NK-92 treated with Interleukin-12 subunit alpha and Interleukin-12 subunit beta, amount 100 ng/mL, for 24 hours (cell line): ENCODE measurements at regions not wholly inside any gene's neighbourhood (a gene's known extent, or its start where the extent isn't known, plus 50 kb on each side); places are given as distances from the start of the nearest gene placed in this dataset.

Source experiments
- DNase-seq: peaks from one replicate; lab custom pipeline; 2025; lab: John Stamatoyannopoulos, UW

GRCh38 chr2:153196378-153197058 lies 282.0 kb downstream of the RPRM start:
- DNase-seq = no peak

- DNase-seq = no peak
These were observed 283.2 kb downstream of the RPRM start for GRCh38 chr2:153195342-153195741.

- DNase-seq = no peak
These were observed 289.3 kb downstream of the RPRM start for GRCh38 chr2:153189091-153189888.

GRCh38 chr2:153179808-153180207 lies 298.8 kb downstream of the RPRM start:
- DNase-seq = no peak

- no peak for DNase-seq
These were observed 309.0 kb downstream of the RPRM start for GRCh38 chr2:153169609-153170008.

- no peak for DNase-seq
These were observed 313.5 kb downstream of the RPRM start for GRCh38 chr2:153165021-153165420.

GRCh38 chr2:153163055-153163454 lies 315.5 kb downstream of the RPRM start:
- no peak for DNase-seq

- DNase-seq = no peak
These were observed 321.8 kb downstream of the RPRM start for GRCh38 chr2:153156743-153157142.

- no peak for DNase-seq
These were observed 326.5 kb downstream of the RPRM start for GRCh38 chr2:153152036-153152435.

GRCh38 chr2:153145470-153145978 lies 333.0 kb downstream of the RPRM start:
- no peak for DNase-seq

GRCh38 chr2:153143540-153143939 lies 335.0 kb downstream of the RPRM start:
- DNase-seq = no peak

GRCh38 chr2:153140498-153140897 lies 338.1 kb downstream of the RPRM start:
- DNase-seq = no peak

GRCh38 chr2:153138651-153139375 lies 339.7 kb downstream of the RPRM start:
- DNase-seq = no peak

- no peak for DNase-seq
These were observed 342.3 kb downstream of the RPRM start for GRCh38 chr2:153136216-153136615.

GRCh38 chr2:153134725-153135124 lies 343.8 kb downstream of the RPRM start:
- no peak for DNase-seq

GRCh38 chr2:153133716-153134115 lies 344.8 kb downstream of the RPRM start:
- DNase-seq = no peak

GRCh38 chr2:153132418-153132817 lies 346.1 kb downstream of the RPRM start:
- DNase-seq = no peak

GRCh38 chr2:153115141-153115540 lies 363.4 kb downstream of the RPRM start:
- no peak for DNase-seq

- no peak for DNase-seq
These were observed 368.1 kb downstream of the RPRM start for GRCh38 chr2:153110486-153110885.

- DNase-seq = no peak
These were observed 368.8 kb downstream of the RPRM start for GRCh38 chr2:153109793-153110192.

GRCh38 chr2:153106802-153107477 lies 371.6 kb downstream of the RPRM start:
- no peak for DNase-seq
